HAP-1 (cell line): ENCODE measurements at regions not wholly inside any gene's neighbourhood (a gene's known extent, or its start where the extent isn't known, plus 50 kb on each side); places are given as distances from the start of the nearest gene placed in this dataset.
"Not testable (repeated sequence)": the region's sequence is repeated elsewhere in the genome, so short reads cannot be mapped to it uniquely, and the experiment has no call there.

Source experiments
- DNase-seq, 2 experiments: peaks; one replicate each; pipeline ENCODE4 v3.0.0-alpha.2; 2016 to 2020; ENCODE audit warnings: low spot score in 2 of 2
- H3K27me3 ChIP-seq: fragments of 250-450 bp; sonication (Bioruptor Pico); 2 replicates; pipeline ENCODE4 v1.5.1; 2020; ENCODE audit warnings: low read depth, mild to moderate bottlenecking, moderate library complexity
- H3K36me3 ChIP-seq: fragments of 250-450 bp; sonication (Bioruptor Pico); replicated peaks from 2 replicates; pipeline ENCODE4 v1.5.1; 2020; ENCODE audit warnings: mild to moderate bottlenecking
- H3K4me1 ChIP-seq: fragments of 250-450 bp; sonication (Bioruptor Pico); 2 replicates; pipeline ENCODE4 v1.5.1; 2020; ENCODE audit warnings: mild to moderate bottlenecking
- H3K4me3 ChIP-seq: fragments of 250-450 bp; sonication (Bioruptor Pico); 2 replicates; pipeline ENCODE4 v1.5.1; 2020; ENCODE audit warnings: mild to moderate bottlenecking, moderate library complexity
- H3K9me3 ChIP-seq: fragments of 250-450 bp; sonication (Bioruptor Pico); 2 replicates; pipeline ENCODE4 v1.5.1; 2020; ENCODE audit warnings: mild to moderate bottlenecking, moderate library complexity
- in situ Hi-C: fragments of 300-500 bp; cut with MboI; formaldehyde crosslinking; loops from 3 replicates; pipeline ENCODE4 v1.14.3; 2020; ENCODE audit warnings: low sequenced_read_pairs, inconsistent platforms, mixed read lengths

DNA sequence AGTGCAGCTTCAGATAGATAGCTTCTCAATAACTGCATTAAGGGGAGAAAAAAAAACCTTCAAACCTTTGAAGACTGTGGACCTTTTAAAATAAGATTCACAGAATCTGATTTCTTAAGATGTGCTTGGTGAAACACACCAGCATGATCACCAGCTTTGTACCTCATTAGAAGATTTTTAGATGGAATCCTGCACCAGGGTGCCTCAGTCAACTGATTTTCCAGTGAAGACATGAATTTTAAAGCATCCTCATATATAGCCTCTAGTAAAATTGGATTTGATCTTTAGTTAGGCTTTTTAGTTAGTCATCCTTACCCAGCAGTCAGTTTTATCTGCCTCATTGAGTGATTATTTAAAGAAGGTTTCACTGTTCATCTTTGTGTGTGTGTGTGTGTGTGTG, 208.6 kb upstream of the DEPDC1 start:
- no peak for DNase-seq
- H3K36me3 ChIP-seq = no peaks in the 10 kb centered on the region
- in situ Hi-C loops = no loop called here
- no peaks in the 10 kb centered on the region for H3K9me3 ChIP-seq
- no peaks in the 10 kb centered on the region for H3K27me3 ChIP-seq
- H3K4me3 ChIP-seq = no peak overlapping the region
- H3K4me1 ChIP-seq = no peaks in the 10 kb centered on the region

DNA sequence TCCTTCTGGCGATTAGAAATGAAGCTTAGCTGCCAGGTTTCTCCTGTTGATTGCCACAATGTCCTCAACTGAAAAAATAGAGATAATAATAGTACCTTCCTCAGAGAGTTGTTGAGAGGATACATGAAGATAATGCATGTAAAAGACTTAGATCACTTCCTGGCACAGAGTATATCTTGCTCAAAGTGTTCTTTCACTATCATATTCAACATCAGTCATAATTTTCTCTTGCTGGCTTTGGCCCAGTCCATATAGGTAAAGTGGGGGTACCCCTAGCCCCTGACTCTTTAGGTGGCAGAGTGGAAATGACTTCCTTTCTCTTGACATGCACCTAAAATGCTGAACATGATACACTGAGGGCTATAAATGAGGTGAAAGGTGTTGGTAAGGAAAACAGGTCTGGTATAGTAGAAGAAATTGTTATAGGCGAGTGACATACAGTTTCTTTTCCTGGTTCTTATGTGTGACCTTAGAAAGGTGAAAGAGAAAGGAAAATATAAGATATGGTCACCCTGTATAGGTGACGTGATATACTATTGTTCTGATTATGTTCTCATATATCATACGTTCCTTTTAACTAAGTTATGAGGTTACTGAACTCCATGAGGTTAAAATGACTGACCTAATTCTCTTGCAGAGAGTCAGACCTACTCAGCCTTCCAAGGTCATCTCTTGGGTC, 209.9 kb upstream of the DEPDC1 start:
- H3K4me3 ChIP-seq = no peak overlapping the region
- no peaks in the 10 kb centered on the region for H3K4me1 ChIP-seq
- H3K9me3 ChIP-seq = no peaks in the 10 kb centered on the region
- no peaks in the 10 kb centered on the region for H3K27me3 ChIP-seq
- H3K36me3 ChIP-seq = no peaks in the 10 kb centered on the region
- in situ Hi-C loops = no loop called here
- DNase-seq = no peak

DNA sequence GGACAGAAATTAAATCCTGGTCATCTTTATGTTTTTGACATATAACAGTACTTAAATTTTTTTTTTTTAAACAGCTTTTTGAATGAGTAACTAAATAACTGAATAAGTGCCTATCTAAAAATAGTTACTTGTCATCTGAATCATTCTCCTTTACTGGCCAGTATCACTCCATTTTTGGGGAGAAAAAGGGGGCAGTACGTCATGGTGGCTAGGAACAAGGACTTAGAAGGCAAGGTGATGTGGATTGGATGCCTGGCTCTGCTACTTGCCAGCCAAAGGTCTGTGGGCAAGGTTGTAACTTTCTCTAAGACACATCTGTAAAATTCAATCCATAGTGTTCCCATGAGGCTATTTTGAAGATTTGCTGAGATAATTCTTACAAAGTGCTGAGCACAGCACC, 220.4 kb upstream of the DEPDC1 start:
- in situ Hi-C loops = no loop called here
- Histone ChIP-seq H3K4me3 (no peak overlapping the region), H3K9me3 (no peaks in the 10 kb centered on the region), H3K27me3 (no peaks in the 10 kb centered on the region), H3K36me3 (no peaks in the 10 kb centered on the region), H3K4me1 (no peaks in the 10 kb centered on the region)
- DNase-seq = no peak

DNA sequence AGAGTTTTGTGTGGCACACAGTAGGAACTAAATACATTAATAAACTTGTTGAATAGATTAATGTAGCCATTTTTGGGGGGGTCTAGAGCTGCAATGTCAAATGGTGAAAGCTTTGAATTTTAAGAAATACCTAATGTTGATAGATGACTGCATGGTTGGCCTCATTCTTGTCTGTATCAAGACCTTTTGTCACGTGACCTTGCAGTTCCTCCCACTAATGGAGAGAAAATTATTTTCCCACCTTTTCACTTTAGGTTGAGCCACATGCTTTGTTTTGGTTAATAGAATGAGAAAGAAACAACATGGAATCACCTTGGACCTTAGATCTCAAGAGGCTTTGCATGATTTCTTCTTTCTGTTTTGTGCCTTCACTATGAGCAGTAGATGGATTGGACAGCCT, 223.6 kb upstream of the DEPDC1 start:
- in situ Hi-C loops = no loop called here
- Histone ChIP-seq H3K36me3 (no peaks in the 10 kb centered on the region), H3K4me1 (no peaks in the 10 kb centered on the region), H3K27me3 (no peaks in the 10 kb centered on the region), H3K9me3 (no peaks in the 10 kb centered on the region), H3K4me3 (no peak overlapping the region)
- no peak for DNase-seq

DNA sequence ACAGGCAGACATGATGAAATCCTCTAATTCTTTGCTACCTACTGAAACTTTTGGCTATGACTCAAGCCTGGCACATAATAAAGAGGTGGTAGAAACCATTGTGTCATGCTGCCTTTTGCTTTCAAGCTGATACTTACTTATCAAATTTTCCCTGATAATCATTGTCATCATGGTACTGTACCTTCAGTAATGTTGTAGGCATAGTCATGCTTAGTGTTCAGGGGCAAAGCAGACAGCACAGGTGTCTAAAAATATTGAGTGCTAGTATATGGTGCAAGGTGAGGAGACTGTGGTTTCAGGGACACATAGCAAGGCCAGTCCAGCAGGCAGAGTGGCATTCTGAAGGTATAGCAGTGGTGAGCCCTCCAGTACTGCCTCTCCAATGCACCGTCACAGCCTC, 226.9 kb upstream of the DEPDC1 start:
- Histone ChIP-seq H3K36me3 (no peaks in the 10 kb centered on the region), H3K4me3 (no peak overlapping the region), H3K27me3 (no peaks in the 10 kb centered on the region), H3K4me1 (no peaks in the 10 kb centered on the region), H3K9me3 (no peaks in the 10 kb centered on the region)
- no peak for DNase-seq
- in situ Hi-C loops = no loop called here

DNA sequence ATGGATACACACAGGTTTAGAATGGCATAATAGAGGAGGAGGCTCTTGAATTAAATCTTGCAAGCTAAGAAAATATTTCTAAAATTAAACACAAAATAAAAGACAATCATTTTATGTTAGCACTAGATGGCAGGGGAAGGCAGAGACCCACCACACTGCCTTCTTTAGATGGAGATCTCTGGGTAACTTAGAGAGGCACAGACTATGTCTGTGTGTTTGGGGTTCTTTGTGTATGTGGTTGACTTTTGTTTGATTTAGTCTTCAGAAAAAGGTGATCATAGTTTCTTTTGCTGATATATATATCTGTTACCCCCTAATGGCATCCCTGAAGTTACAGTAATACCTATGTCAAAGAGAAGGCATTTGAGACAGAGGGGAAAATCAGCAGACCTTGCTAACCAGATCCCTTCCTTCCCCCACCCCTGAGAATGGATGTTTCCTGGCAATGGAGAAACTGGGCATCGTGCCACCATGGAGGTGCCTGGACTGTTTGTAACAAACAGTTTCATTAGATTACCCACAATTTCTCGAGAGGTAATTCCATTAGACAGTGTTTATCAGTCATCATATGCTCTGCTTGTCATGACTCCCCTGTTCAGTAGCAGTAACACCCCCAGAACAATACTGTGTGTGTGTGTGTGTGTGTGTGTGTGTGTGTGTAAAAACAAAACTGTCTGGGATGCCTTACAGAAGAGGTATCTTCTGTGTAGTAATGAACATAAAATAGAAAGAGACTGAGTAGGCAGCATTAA, 228.3 kb upstream of the DEPDC1 start:
- no peaks in the 10 kb centered on the region for H3K4me1 ChIP-seq
- DNase-seq = no peak
- H3K36me3 ChIP-seq = no peaks in the 10 kb centered on the region
- no peaks in the 10 kb centered on the region for H3K9me3 ChIP-seq
- no peaks in the 10 kb centered on the region for H3K27me3 ChIP-seq
- in situ Hi-C loops = no loop called here
- H3K4me3 ChIP-seq = no peak overlapping the region

DNA sequence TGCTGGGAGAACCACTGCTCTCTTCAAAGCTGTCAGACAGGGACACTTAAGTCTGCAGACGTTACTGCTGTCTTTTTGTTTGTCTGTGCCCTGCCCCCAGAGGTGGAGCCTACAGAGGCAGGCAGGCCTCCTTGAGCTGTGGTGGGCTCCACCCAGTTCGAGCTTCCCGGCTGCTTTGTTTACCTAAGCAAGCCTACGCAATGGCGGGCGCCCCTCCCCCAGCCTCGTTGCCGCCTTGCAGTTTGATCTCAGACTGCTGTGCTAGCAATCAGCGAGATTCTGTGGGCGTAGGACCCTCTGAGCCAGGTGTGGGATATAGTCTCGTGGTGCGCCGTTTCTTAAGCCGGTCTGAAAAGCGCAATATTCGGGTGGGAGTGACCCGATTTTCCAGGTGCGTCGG, 242.6 kb upstream of the DEPDC1 start:
- H3K27me3 ChIP-seq, H3K4me1 ChIP-seq, in situ Hi-C loops, H3K9me3 ChIP-seq, H3K36me3 ChIP-seq, H3K4me3 ChIP-seq, DNase-seq: not testable (repeated sequence)

DNA sequence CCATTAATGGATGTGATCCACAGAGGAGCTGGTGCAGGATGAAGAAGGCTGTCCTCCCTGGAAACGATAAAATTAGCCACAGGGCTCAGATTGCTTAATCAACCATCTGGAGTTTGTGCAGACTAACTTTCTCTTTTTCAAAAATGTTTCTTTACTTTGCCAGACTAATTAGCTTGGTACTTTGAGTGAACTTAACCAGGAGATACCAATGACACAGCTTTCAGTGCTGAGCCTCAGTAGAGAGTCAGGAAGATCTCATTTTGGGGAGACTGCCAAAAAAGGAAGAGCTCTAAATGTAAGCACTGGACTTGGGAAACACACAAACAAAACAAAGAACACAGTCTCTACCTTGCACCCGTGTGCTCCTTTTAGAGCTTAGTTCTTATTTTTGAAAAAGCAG, 248.1 kb upstream of the DEPDC1 start:
- Histone ChIP-seq H3K9me3 (no peaks in the 10 kb centered on the region), H3K4me1 (no peaks in the 10 kb centered on the region), H3K27me3 (no peaks in the 10 kb centered on the region), H3K36me3 (no peaks in the 10 kb centered on the region), H3K4me3 (no peak overlapping the region)
- DNase-seq = no peak
- in situ Hi-C loops = no loop called here

DNA sequence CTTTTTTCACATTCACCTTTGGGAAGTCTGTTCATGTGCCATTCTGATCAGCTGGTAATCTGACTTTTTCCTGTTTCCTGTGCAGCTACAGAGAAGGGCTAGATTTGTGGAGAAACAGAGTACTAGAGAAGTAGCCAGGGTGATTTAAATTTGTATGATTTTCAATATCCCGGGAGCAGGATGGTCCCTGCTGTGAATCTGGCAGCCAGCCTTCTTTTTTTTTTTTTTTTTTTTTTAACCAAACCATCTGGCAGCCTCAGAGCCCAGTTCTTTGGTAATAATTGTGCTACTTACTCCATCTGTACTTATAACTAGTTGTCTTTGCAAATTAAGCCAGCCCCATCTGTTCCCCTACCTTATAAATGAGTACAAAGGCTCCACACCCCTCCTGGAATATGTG, 248.6 kb upstream of the DEPDC1 start:
- H3K4me3 ChIP-seq = no peak overlapping the region
- H3K36me3 ChIP-seq = no peaks in the 10 kb centered on the region
- in situ Hi-C loops = no loop called here
- no peaks in the 10 kb centered on the region for H3K9me3 ChIP-seq
- no peaks in the 10 kb centered on the region for H3K27me3 ChIP-seq
- DNase-seq = no peak
- no peaks in the 10 kb centered on the region for H3K4me1 ChIP-seq

DNA sequence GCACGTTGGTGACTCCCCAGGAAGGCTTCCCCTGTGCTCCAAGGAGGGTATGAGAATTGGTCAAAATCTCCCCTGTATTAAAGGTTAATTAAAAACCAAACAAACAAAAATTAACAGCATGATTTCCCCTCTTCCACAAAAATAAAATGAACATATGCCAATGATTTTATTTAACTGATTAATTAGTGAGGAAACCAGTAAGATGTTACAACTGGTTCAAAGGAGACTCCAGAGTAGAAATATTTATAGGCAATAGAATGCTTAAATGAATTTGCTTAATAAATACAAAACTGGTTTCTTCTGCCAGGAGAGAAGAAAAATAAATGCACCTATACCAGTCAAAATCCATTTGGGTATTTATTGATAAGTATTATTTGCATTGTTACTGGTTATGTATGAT, 249.5 kb upstream of the DEPDC1 start:
- Histone ChIP-seq H3K36me3 (no peaks in the 10 kb centered on the region), H3K4me1 (no peaks in the 10 kb centered on the region), H3K4me3 (no peak overlapping the region), H3K9me3 (no peaks in the 10 kb centered on the region), H3K27me3 (no peaks in the 10 kb centered on the region)
- in situ Hi-C loops = no loop called here
- DNase-seq = no peak

DNA sequence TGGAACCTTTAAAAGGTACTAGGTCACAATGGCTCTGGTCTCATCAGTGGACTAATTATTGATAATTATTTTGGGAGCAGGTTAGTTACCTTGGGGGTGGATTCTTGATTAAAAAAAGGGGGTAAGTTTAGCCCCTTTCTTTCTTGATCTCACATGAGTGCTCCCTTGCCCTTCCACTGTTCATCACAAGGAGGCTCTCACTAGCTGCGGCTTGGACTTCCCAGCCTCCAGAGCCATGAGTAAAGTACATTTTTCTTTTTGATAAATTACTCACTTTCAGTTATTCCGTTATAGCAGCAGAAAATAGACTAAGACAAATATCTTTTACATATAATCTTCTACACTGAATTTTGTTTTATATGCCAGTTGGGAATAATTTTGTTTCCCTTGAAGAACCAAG, 254.8 kb upstream of the DEPDC1 start:
- H3K27me3 ChIP-seq = no peaks in the 10 kb centered on the region
- H3K4me1 ChIP-seq = no peaks in the 10 kb centered on the region
- in situ Hi-C loops = no loop called here
- no peak overlapping the region for H3K4me3 ChIP-seq
- no peak for DNase-seq
- no peaks in the 10 kb centered on the region for H3K36me3 ChIP-seq
- H3K9me3 ChIP-seq = no peaks in the 10 kb centered on the region

DNA sequence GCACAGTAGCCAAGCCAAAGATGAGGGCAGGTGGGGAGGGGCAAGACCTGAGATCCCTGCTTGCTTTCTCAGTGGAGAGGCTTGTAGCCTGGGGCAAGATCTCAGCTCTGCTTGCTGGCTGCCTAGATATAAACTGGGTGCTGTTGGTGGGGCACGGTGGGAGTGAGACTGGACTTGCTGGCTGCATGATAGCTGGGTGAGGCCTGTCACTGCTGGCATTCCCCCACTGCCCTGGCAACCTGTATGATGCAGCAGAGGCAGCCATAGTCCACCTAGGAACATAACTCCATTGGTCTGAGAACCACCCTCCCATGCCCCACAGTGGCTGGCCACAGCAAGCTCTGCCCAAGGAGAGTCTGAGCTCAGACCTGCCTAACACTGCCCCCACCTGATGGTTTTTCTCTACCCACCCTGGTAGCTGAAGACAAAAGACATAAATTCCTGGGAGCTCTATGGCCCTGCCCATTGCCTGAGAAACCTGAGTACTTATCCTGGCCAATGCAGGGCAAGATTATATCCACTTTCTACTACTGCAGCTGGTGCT, 261.9 kb upstream of the DEPDC1 start:
- H3K4me1 ChIP-seq = no peaks in the 10 kb centered on the region
- DNase-seq = no peak
- no peaks in the 10 kb centered on the region for H3K36me3 ChIP-seq
- in situ Hi-C loops = no loop called here
- no peaks in the 10 kb centered on the region for H3K27me3 ChIP-seq
- no peaks in the 10 kb centered on the region for H3K9me3 ChIP-seq
- H3K4me3 ChIP-seq = no peak overlapping the region

DNA sequence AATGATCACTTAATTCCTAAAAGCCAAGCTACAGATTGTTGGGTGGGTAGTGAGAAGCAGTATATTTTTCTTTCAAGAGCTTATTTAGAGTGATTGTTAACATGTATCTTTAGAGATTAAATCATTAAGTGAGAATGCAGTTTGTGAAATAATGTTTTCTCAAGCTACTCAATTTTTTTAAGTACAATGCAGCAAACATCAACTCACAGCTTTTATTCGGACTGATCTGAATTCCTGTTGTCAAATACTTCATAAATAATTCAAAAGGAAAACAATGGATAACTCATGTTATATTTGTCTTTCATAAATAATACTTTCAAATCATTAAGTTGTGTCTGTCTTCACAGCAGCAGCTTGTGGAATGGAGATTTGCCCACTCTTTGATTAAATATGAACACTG, 271.1 kb upstream of the DEPDC1 start:
- no peak overlapping the region for H3K4me3 ChIP-seq
- no peaks in the 10 kb centered on the region for H3K4me1 ChIP-seq
- H3K27me3 ChIP-seq = no peaks in the 10 kb centered on the region
- no peaks in the 10 kb centered on the region for H3K36me3 ChIP-seq
- no peak for DNase-seq
- in situ Hi-C loops = no loop called here
- H3K9me3 ChIP-seq = no peaks in the 10 kb centered on the region; the same call in 1 of the 2 replicates

DNA sequence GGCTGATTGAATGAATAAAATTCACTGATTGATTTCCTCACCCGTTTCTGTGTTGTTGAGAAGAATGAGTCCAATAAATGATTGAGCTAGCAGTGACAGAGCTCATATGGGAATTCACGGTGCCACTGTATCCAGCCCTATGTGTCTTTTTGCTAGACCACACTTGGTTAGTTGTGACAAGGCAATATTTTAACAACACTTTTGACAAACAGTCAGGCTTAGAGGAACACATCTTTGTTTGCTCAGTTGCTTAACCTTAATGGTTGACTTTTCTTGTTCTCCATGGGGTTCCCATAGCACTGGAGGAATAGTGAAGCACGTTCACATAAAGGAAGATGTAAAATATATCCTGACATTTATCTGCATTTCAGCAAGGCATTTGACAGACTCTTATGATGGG, 273.9 kb upstream of the DEPDC1 start:
- no peaks in the 10 kb centered on the region for H3K4me1 ChIP-seq
- H3K4me3 ChIP-seq = no peak overlapping the region
- in situ Hi-C loops = no loop called here
- no peaks in the 10 kb centered on the region for H3K27me3 ChIP-seq
- no peaks in the 10 kb centered on the region for H3K36me3 ChIP-seq
- DNase-seq = no peak
- H3K9me3 ChIP-seq = no peaks in the 10 kb centered on the region; the same call in 1 of the 2 replicates
